Neural cell (in vitro differentiated cells): ENCODE measurements at regions not wholly inside any gene's neighbourhood (a gene's known extent, or its start where the extent isn't known, plus 50 kb on each side); places are given as distances from the start of the nearest gene placed in this dataset.

ENCODE experiments used
- H2AFZ ChIP-seq: fragments of 200-600, 300-800 bp; sonication (generic), shearing (Covaris generic); 2 replicates; pipeline ENCODE4 v1.6.0; 2014; ENCODE audit warnings: low read depth, mild to moderate bottlenecking, antibody characterized with exemption, low read length, moderate library complexity
- H3F3A ChIP-seq: fragments of 200-600 bp; shearing (Covaris generic); 2 replicates; pipeline ENCODE4 v1.6.1; 2016; ENCODE audit warnings: mild to moderate bottlenecking, moderate library complexity, mixed read lengths, antibody characterized with exemption, low read length; ENCODE audit not compliant: insufficient read depth, poor library complexity, severe bottlenecking
- H3K27ac ChIP-seq: fragments of 200-600, 300-800 bp; sonication (generic), shearing (Covaris generic); 2 replicates; pipeline ENCODE4 v1.5.1; 2014; ENCODE audit warnings: mild to moderate bottlenecking, low read length, moderate library complexity
- H3K27me3 ChIP-seq: fragments of 300-800, 200-600 bp; sonication (generic), shearing (Covaris generic); 2 replicates; pipeline ENCODE4 v1.6.0; 2014; ENCODE audit warnings: mild to moderate bottlenecking, low read depth, low read length, moderate library complexity; ENCODE audit not compliant: insufficient read depth
- H3K36me3 ChIP-seq: fragments of 300-800, 200-600 bp; sonication (generic), shearing (Covaris generic); 2 replicates; pipeline ENCODE4 v1.5.1; 2014; ENCODE audit warnings: mild to moderate bottlenecking, antibody characterized with exemption, low read length, moderate library complexity; ENCODE audit not compliant: insufficient read depth
- H3K4me2 ChIP-seq: fragments of 300-800, 200-600 bp; sonication (generic), shearing (Covaris generic); 2 replicates; pipeline ENCODE4 v1.6.0; 2014; ENCODE audit warnings: mild to moderate bottlenecking, low read length
- H3K4me3 ChIP-seq: fragments of 300-800, 200-600 bp; sonication (generic), shearing (Covaris generic); 2 replicates; pipeline ENCODE4 v1.5.1; 2014; ENCODE audit warnings: mild to moderate bottlenecking, low read length, moderate library complexity
- H3K79me2 ChIP-seq: fragments of 200-600 bp; shearing (Covaris generic); replicated peaks from 2 replicates; pipeline ENCODE4 v1.6.0; 2014; ENCODE audit warnings: mild to moderate bottlenecking, low read length, moderate library complexity; ENCODE audit not compliant: insufficient read depth
- H3K9ac ChIP-seq: fragments of 300-800, 200-600 bp; sonication (generic), shearing (Covaris generic); 2 replicates; pipeline ENCODE4 v1.6.1; 2016; ENCODE audit warnings: mild to moderate bottlenecking, low read length, mixed read lengths
- H3K9me2 ChIP-seq: fragments of 200-600 bp; shearing (Covaris generic); 2 replicates; pipeline ENCODE4 v1.6.1; 2016; ENCODE audit warnings: mild to moderate bottlenecking, low read length, mixed read lengths; ENCODE audit not compliant: insufficient read depth
- H3K9me3 ChIP-seq: fragments of 200-600, 300-800 bp; sonication (generic), shearing (Covaris generic); 2 replicates; pipeline ENCODE4 v1.6.1; 2016; ENCODE audit warnings: mild to moderate bottlenecking, mixed run types, low read length, moderate library complexity, mixed read lengths
- H4K20me1 ChIP-seq: fragments of 200-600 bp; shearing (Covaris generic); 2 replicates; pipeline ENCODE4 v1.6.1; 2016; ENCODE audit warnings: mild to moderate bottlenecking, mixed run types; ENCODE audit not compliant: insufficient read depth
- CTCF ChIP-seq: fragments of 450-650 bp; IDR thresholded peaks from 2 replicates; pipeline ENCODE4 v1.5.1; 2014; ENCODE audit warnings: antibody characterized with exemption, mild to moderate bottlenecking, moderate library complexity; ENCODE audit not compliant: poor library complexity, severe bottlenecking
- EP300 ChIP-seq: fragments of 450-650 bp; conservative IDR thresholded peaks from 2 replicates; pipeline ENCODE4 v1.6.1; 2014; ENCODE audit warnings: antibody characterized with exemption, mild to moderate bottlenecking, moderate library complexity; ENCODE audit not compliant: poor library complexity, severe bottlenecking
- EZH2 ChIP-seq: fragments of 200-600, 300-800 bp; shearing (Covaris generic), sonication (generic); IDR thresholded peaks from 2 replicates; pipeline ENCODE4 v1.6.1; 2014; ENCODE audit warnings: antibody characterized with exemption, low read length, borderline replicate concordance, mild to moderate bottlenecking; ENCODE audit not compliant: insufficient read depth, poor library complexity, severe bottlenecking
- MXI1 ChIP-seq: fragments of 450-650 bp; conservative IDR thresholded peaks from 2 replicates; pipeline ENCODE4 v1.6.1; 2014; ENCODE audit warnings: antibody characterized with exemption, mild to moderate bottlenecking; ENCODE audit not compliant: poor library complexity, severe bottlenecking
- POLR2AphosphoS5 ChIP-seq: IDR thresholded peaks from 2 replicates; pipeline ENCODE4 v1.6.1; 2012
- REST ChIP-seq: IDR thresholded peaks from 2 replicates; pipeline ENCODE4 v1.6.1; 2012; ENCODE audit warnings: borderline replicate concordance
- SMC3 ChIP-seq: fragments of 450-650 bp; conservative IDR thresholded peaks from 2 replicates; pipeline ENCODE4 v1.6.1; 2014; ENCODE audit warnings: antibody characterized with exemption, mild to moderate bottlenecking, moderate library complexity; ENCODE audit not compliant: poor library complexity
- TAF1 ChIP-seq: IDR thresholded peaks from 2 replicates; pipeline ENCODE4 v1.6.1; 2012; ENCODE audit warnings: low read depth

GRCh38 chr11:134464196-134464595, 52.2 kb upstream of the B3GAT1 start (continued):
- TF ChIP-seq REST: no peak

GRCh38 chr11:134463716-134464115, 51.7 kb upstream of the B3GAT1 start:
- H3K4me3 ChIP-seq: no peak overlapping the region
- no peaks in the 10 kb centered on the region for H3F3A ChIP-seq
- H3K36me3 ChIP-seq: no peaks in the 10 kb centered on the region
- no peaks in the 10 kb centered on the region for H3K9me2 ChIP-seq
- H3K9me3 ChIP-seq: no peaks in the 10 kb centered on the region
- H2AFZ ChIP-seq: no peak overlapping the region
- no peak overlapping the region for H3K27ac ChIP-seq
- no peaks in the 10 kb centered on the region for H3K79me2 ChIP-seq
- no peaks in the 10 kb centered on the region for H4K20me1 ChIP-seq
- no peak for TF ChIP-seq SMC3
- TF ChIP-seq MXI1: no peak
- TF ChIP-seq POLR2AphosphoS5: no peak
- no peak for TF ChIP-seq TAF1
- TF ChIP-seq EP300: no peak
- TF ChIP-seq CTCF: no peak
- no peak for TF ChIP-seq EZH2
- no peak overlapping the region for H3K9ac ChIP-seq
- H3K27me3 ChIP-seq: no peaks in the 10 kb centered on the region
- no peak overlapping the region for H3K4me2 ChIP-seq
